Neural cell (in vitro differentiated cells): ENCODE measurements at regions not wholly inside any gene's neighbourhood (a gene's known extent, or its start where the extent isn't known, plus 50 kb on each side); places are given as distances from the start of the nearest gene placed in this dataset.

ENCODE experiments used
- H2AFZ ChIP-seq: fragments of 200-600, 300-800 bp; sonication (generic), shearing (Covaris generic); 2 replicates; pipeline ENCODE4 v1.6.0; 2014; ENCODE audit warnings: low read depth, mild to moderate bottlenecking, antibody characterized with exemption, low read length, moderate library complexity
- H3F3A ChIP-seq: fragments of 200-600 bp; shearing (Covaris generic); 2 replicates; pipeline ENCODE4 v1.6.1; 2016; ENCODE audit warnings: mild to moderate bottlenecking, moderate library complexity, mixed read lengths, antibody characterized with exemption, low read length; ENCODE audit not compliant: insufficient read depth, poor library complexity, severe bottlenecking
- H3K27ac ChIP-seq: fragments of 200-600, 300-800 bp; sonication (generic), shearing (Covaris generic); 2 replicates; pipeline ENCODE4 v1.5.1; 2014; ENCODE audit warnings: mild to moderate bottlenecking, low read length, moderate library complexity
- H3K27me3 ChIP-seq: fragments of 300-800, 200-600 bp; sonication (generic), shearing (Covaris generic); 2 replicates; pipeline ENCODE4 v1.6.0; 2014; ENCODE audit warnings: mild to moderate bottlenecking, low read depth, low read length, moderate library complexity; ENCODE audit not compliant: insufficient read depth
- H3K36me3 ChIP-seq: fragments of 300-800, 200-600 bp; sonication (generic), shearing (Covaris generic); 2 replicates; pipeline ENCODE4 v1.5.1; 2014; ENCODE audit warnings: mild to moderate bottlenecking, antibody characterized with exemption, low read length, moderate library complexity; ENCODE audit not compliant: insufficient read depth
- H3K4me2 ChIP-seq: fragments of 300-800, 200-600 bp; sonication (generic), shearing (Covaris generic); 2 replicates; pipeline ENCODE4 v1.6.0; 2014; ENCODE audit warnings: mild to moderate bottlenecking, low read length
- H3K4me3 ChIP-seq: fragments of 300-800, 200-600 bp; sonication (generic), shearing (Covaris generic); 2 replicates; pipeline ENCODE4 v1.5.1; 2014; ENCODE audit warnings: mild to moderate bottlenecking, low read length, moderate library complexity
- H3K79me2 ChIP-seq: fragments of 200-600 bp; shearing (Covaris generic); replicated peaks from 2 replicates; pipeline ENCODE4 v1.6.0; 2014; ENCODE audit warnings: mild to moderate bottlenecking, low read length, moderate library complexity; ENCODE audit not compliant: insufficient read depth
- H3K9ac ChIP-seq: fragments of 300-800, 200-600 bp; sonication (generic), shearing (Covaris generic); 2 replicates; pipeline ENCODE4 v1.6.1; 2016; ENCODE audit warnings: mild to moderate bottlenecking, low read length, mixed read lengths
- H3K9me2 ChIP-seq: fragments of 200-600 bp; shearing (Covaris generic); 2 replicates; pipeline ENCODE4 v1.6.1; 2016; ENCODE audit warnings: mild to moderate bottlenecking, low read length, mixed read lengths; ENCODE audit not compliant: insufficient read depth
- H3K9me3 ChIP-seq: fragments of 200-600, 300-800 bp; sonication (generic), shearing (Covaris generic); 2 replicates; pipeline ENCODE4 v1.6.1; 2016; ENCODE audit warnings: mild to moderate bottlenecking, mixed run types, low read length, moderate library complexity, mixed read lengths
- H4K20me1 ChIP-seq: fragments of 200-600 bp; shearing (Covaris generic); 2 replicates; pipeline ENCODE4 v1.6.1; 2016; ENCODE audit warnings: mild to moderate bottlenecking, mixed run types; ENCODE audit not compliant: insufficient read depth
- CTCF ChIP-seq: fragments of 450-650 bp; IDR thresholded peaks from 2 replicates; pipeline ENCODE4 v1.5.1; 2014; ENCODE audit warnings: antibody characterized with exemption, mild to moderate bottlenecking, moderate library complexity; ENCODE audit not compliant: poor library complexity, severe bottlenecking
- EP300 ChIP-seq: fragments of 450-650 bp; conservative IDR thresholded peaks from 2 replicates; pipeline ENCODE4 v1.6.1; 2014; ENCODE audit warnings: antibody characterized with exemption, mild to moderate bottlenecking, moderate library complexity; ENCODE audit not compliant: poor library complexity, severe bottlenecking
- EZH2 ChIP-seq: fragments of 200-600, 300-800 bp; shearing (Covaris generic), sonication (generic); IDR thresholded peaks from 2 replicates; pipeline ENCODE4 v1.6.1; 2014; ENCODE audit warnings: antibody characterized with exemption, low read length, borderline replicate concordance, mild to moderate bottlenecking; ENCODE audit not compliant: insufficient read depth, poor library complexity, severe bottlenecking
- MXI1 ChIP-seq: fragments of 450-650 bp; conservative IDR thresholded peaks from 2 replicates; pipeline ENCODE4 v1.6.1; 2014; ENCODE audit warnings: antibody characterized with exemption, mild to moderate bottlenecking; ENCODE audit not compliant: poor library complexity, severe bottlenecking
- POLR2AphosphoS5 ChIP-seq: IDR thresholded peaks from 2 replicates; pipeline ENCODE4 v1.6.1; 2012
- RAD21 ChIP-seq: fragments of 450-650 bp; conservative IDR thresholded peaks from 2 replicates; pipeline ENCODE4 v1.6.1; 2014; ENCODE audit warnings: antibody characterized with exemption, mild to moderate bottlenecking, moderate library complexity
- REST ChIP-seq: IDR thresholded peaks from 2 replicates; pipeline ENCODE4 v1.6.1; 2012; ENCODE audit warnings: borderline replicate concordance
- SMC3 ChIP-seq: fragments of 450-650 bp; conservative IDR thresholded peaks from 2 replicates; pipeline ENCODE4 v1.6.1; 2014; ENCODE audit warnings: antibody characterized with exemption, mild to moderate bottlenecking, moderate library complexity; ENCODE audit not compliant: poor library complexity
- TAF1 ChIP-seq: IDR thresholded peaks from 2 replicates; pipeline ENCODE4 v1.6.1; 2012; ENCODE audit warnings: low read depth

- Histone ChIP-seq H3K36me3 (no peaks in the 10 kb centered on the region), H4K20me1 (no peaks in the 10 kb centered on the region), H3K27me3 (no peaks in the 10 kb centered on the region), H3K9me3 (no peaks in the 10 kb centered on the region), H3K9ac (no peak overlapping the region), H2AFZ (no peak overlapping the region), H3K4me2 (no peak overlapping the region), H3K4me3 (no peak overlapping the region), H3F3A (no peaks in the 10 kb centered on the region), H3K79me2 (no peaks in the 10 kb centered on the region), H3K27ac (no peak overlapping the region), H3K9me2 (no peaks in the 10 kb centered on the region)
- TF ChIP-seq EP300 (no peak), TAF1 (no peak), REST (no peak), EZH2 (no peak), MXI1 (no peak), POLR2AphosphoS5 (no peak), CTCF (no peak), RAD21 (no peak), SMC3 (no peak)
Measured at GRCh38 chr4:59759082-59759825, 1440.9 kb upstream of the ADGRL3 start.

- Histone ChIP-seq H3K9me3 (no peaks in the 10 kb centered on the region), H3K79me2 (no peaks in the 10 kb centered on the region), H3K27ac (no peak overlapping the region), H3K36me3 (no peaks in the 10 kb centered on the region), H3K9ac (no peak overlapping the region), H4K20me1 (no peaks in the 10 kb centered on the region), H3K4me3 (no peak overlapping the region), H2AFZ (no peak overlapping the region), H3K27me3 (no peaks in the 10 kb centered on the region), H3K4me2 (no peak overlapping the region), H3F3A (no peaks in the 10 kb centered on the region), H3K9me2 (no peaks in the 10 kb centered on the region)
- TF ChIP-seq EP300 (no peak), CTCF (no peak), RAD21 (no peak), TAF1 (no peak), POLR2AphosphoS5 (no peak), REST (no peak), MXI1 (no peak), SMC3 (no peak), EZH2 (no peak)
Measured at GRCh38 chr4:59762344-59762743, 1437.8 kb upstream of the ADGRL3 start.
